CD14-positive monocyte (primary cell): ENCODE measurements at regions not wholly inside any gene's neighbourhood (a gene's known extent, or its start where the extent isn't known, plus 50 kb on each side); places are given as distances from the start of the nearest gene placed in this dataset.

Experiments
- DNase-seq, 3 donors: peaks; one replicate each; pipeline ENCODE4 v3.0.0-alpha.2; 2011 to 2022
- H2AFZ ChIP-seq: 2 replicates; pipeline ENCODE4 v1.6.0; 2012; ENCODE audit warnings: mild to moderate bottlenecking, low read depth, low read length, inconsistent platforms; ENCODE audit not compliant: insufficient read depth, poor library complexity, severe bottlenecking
- H3K27ac ChIP-seq, 2 donors: 1 replicate in 1 of 2; 2 replicates in 1 of 2; pipeline ENCODE4 v1.5.1; 2012 to 2013; ENCODE audit warnings: low read length in 2 of 2, control low read depth in 1 of 2, inconsistent platforms in 1 of 2, low read depth in 1 of 2, mild to moderate bottlenecking in 1 of 2
- H3K27me3 ChIP-seq, 2 donors: one replicate each; pipeline versions ENCODE4 v1.6.0 to v1.6.1; 2011 to 2013; ENCODE audit warnings: low read length in 2 of 2; ENCODE audit not compliant: control insufficient read depth in 2 of 2, insufficient read depth in 2 of 2
- H3K36me3 ChIP-seq, 2 donors: replicated peaks in 1 of 2; 1 replicate in 1 of 2; 2 replicates in 1 of 2; pipeline versions ENCODE4 v1.5.1 to v1.6.1; 2012 to 2013; ENCODE audit warnings: low read length in 2 of 2, control low read depth in 1 of 2, inconsistent platforms in 1 of 2, mild to moderate bottlenecking in 1 of 2; ENCODE audit not compliant: insufficient read depth in 2 of 2, control insufficient read depth in 1 of 2
- H3K4me1 ChIP-seq, 2 donors: 1 replicate in 1 of 2; 2 replicates in 1 of 2; pipeline versions ENCODE4 v1.5.1 to v1.6.1; 2012 to 2013; ENCODE audit warnings: low read length in 2 of 2, control low read depth in 1 of 2, inconsistent platforms in 1 of 2, mild to moderate bottlenecking in 1 of 2, moderate library complexity in 1 of 2; ENCODE audit not compliant: insufficient read depth in 2 of 2, control insufficient read depth in 1 of 2
- H3K4me2 ChIP-seq: replicated peaks from 2 replicates; pipeline ENCODE3; 2012; ENCODE audit warnings: low read length, moderate library complexity, mild to moderate bottlenecking; ENCODE audit not compliant: poor library complexity, severe bottlenecking; ENCODE audit errors: extremely low read depth
- H3K4me3 ChIP-seq, 3 experiments: fragments of 200-600 bp in 1 of 3; sonication (generic) in 1 of 3; replicated peaks in 1 of 3; 1 replicate in 2 of 3; 2 replicates in 1 of 3; pipeline ENCODE4 v1.5.1; 2011 to 2013; ENCODE audit warnings: low read length in 3 of 3, mild to moderate bottlenecking in 3 of 3, control low read depth in 2 of 3, low read depth in 2 of 3, inconsistent platforms in 1 of 3, moderate library complexity in 1 of 3
- H3K79me2 ChIP-seq: 2 replicates; pipeline ENCODE4 v1.6.0; 2012; ENCODE audit warnings: mild to moderate bottlenecking, control low read depth, inconsistent platforms, low read length, moderate library complexity; ENCODE audit not compliant: insufficient read depth
- H3K9ac ChIP-seq: 2 replicates; pipeline ENCODE4 v1.6.0; 2017; ENCODE audit warnings: low read length, mild to moderate bottlenecking; ENCODE audit not compliant: insufficient read depth, poor library complexity, severe bottlenecking
- H3K9me3 ChIP-seq, 2 donors: replicated peaks in 1 of 2; 1 replicate in 1 of 2; 2 replicates in 1 of 2; pipeline versions ENCODE4 v1.5.1 to v1.6.1; 2012 to 2013; ENCODE audit warnings: low read length in 2 of 2, control low read depth in 1 of 2; ENCODE audit not compliant: control insufficient read depth in 1 of 2, insufficient read depth in 1 of 2
- H4K20me1 ChIP-seq: 2 replicates; pipeline ENCODE4 v1.6.0; 2012; ENCODE audit warnings: mild to moderate bottlenecking, low read length, control low read depth, moderate library complexity; ENCODE audit not compliant: insufficient read depth
- H3K27ac Mint-ChIP-seq, 7 donors: one replicate each; pipeline ENCODE4 v1.8.0; 2020; ENCODE audit warnings: mild to moderate bottlenecking in 7 of 7, mixed read lengths in 7 of 7, moderate library complexity in 6 of 7, inconsistent platforms in 2 of 7
- H3K27me3 Mint-ChIP-seq, 3 donors: one replicate each; pipeline ENCODE4 v1.8.0; 2021 to 2022; ENCODE audit warnings: low read depth in 3 of 3, mild to moderate bottlenecking in 3 of 3, mixed read lengths in 3 of 3, moderate library complexity in 3 of 3, inconsistent platforms in 1 of 3
- H3K36me3 Mint-ChIP-seq, 2 donors: one replicate each; pipeline ENCODE4 v1.8.0; 2020; ENCODE audit warnings: mixed read lengths in 2 of 2, inconsistent platforms in 1 of 2, mild to moderate bottlenecking in 1 of 2
- H3K4me1 Mint-ChIP-seq: one replicate; pipeline ENCODE4 v1.8.0; 2020; ENCODE audit warnings: mild to moderate bottlenecking, mixed read lengths
- H3K4me3 Mint-ChIP-seq, 2 donors: one replicate each; pipeline ENCODE4 v1.8.0; 2020; ENCODE audit warnings: mild to moderate bottlenecking in 2 of 2, mixed read lengths in 2 of 2, moderate library complexity in 1 of 2
- H3K9me3 Mint-ChIP-seq, 7 donors: one replicate each; pipeline ENCODE4 v1.8.0; 2020 to 2022; ENCODE audit warnings: mixed read lengths in 7 of 7, mild to moderate bottlenecking in 6 of 7, moderate library complexity in 6 of 7, inconsistent platforms in 2 of 7
- WGBS: methylation state at CpG from one replicate; pipeline ENCODE4 v1.1.5; 2013; ENCODE audit warnings: missing lambda C conversion rate; ENCODE audit not compliant: insufficient coverage; 5-methylcytosine and 5-hydroxymethylcytosine counted together
- intact Hi-C, 2 donors: fragments of 100-400 bp; cut with micrococcal nuclease; formaldehyde crosslinking; loops; one replicate each; pipeline versions ENCODE4 v1.15.0 to v1.15.1; 2023
- TF ChIP-seq, protein P1 (sequence below): fragments of 200-600 bp; IDR thresholded peaks from one replicate; pipeline ENCODE4 v1.8.0; 2022; ENCODE audit warnings: antibody characterized with exemption, mild to moderate bottlenecking

DNA sequence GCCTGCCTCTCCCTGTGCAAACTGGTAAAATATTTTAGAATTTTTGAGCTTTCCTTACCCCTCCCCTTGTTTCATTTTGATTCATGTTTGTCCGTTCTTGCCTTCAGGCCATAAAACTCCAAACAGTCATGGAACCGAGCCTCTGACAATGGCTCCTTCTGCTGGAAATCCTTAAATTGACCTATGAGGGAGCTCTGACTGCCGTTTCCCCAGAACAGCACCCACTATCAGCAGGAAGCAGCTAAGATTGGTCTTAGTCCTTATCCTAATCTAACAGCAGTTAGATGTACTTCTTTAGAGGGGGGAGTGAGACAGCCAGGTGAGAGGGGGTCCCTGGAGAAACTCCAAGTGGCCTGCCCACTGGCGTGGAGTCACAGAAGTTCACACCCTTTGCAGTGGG is 106.7 kb downstream of the FAM174A start:
- TF ChIP-seq, protein P1, sequence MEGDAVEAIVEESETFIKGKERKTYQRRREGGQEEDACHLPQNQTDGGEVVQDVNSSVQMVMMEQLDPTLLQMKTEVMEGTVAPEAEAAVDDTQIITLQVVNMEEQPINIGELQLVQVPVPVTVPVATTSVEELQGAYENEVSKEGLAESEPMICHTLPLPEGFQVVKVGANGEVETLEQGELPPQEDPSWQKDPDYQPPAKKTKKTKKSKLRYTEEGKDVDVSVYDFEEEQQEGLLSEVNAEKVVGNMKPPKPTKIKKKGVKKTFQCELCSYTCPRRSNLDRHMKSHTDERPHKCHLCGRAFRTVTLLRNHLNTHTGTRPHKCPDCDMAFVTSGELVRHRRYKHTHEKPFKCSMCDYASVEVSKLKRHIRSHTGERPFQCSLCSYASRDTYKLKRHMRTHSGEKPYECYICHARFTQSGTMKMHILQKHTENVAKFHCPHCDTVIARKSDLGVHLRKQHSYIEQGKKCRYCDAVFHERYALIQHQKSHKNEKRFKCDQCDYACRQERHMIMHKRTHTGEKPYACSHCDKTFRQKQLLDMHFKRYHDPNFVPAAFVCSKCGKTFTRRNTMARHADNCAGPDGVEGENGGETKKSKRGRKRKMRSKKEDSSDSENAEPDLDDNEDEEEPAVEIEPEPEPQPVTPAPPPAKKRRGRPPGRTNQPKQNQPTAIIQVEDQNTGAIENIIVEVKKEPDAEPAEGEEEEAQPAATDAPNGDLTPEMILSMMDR: no peak

DNA sequence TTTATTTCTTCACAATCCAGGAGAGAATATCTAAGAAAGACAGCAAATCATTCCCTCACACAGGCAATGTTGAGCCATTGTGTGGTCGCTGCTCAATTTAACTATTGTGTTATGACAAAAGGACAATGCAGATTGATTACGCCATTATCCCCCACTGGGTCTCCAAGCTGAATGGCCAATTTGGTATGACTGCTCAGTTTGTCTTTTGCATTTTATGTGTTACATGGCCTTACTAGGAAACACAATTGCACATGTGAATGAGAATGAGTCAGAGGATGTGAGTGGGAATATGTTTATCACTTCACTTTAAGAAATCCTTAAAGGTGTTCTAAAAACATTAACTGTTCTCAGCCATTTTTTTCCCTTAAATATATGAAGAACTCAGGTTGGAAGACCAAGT is 108.3 kb downstream of the FAM174A start:
- H3K27ac ChIP-seq: no peak overlapping the region
- H3K9me3 ChIP-seq: no peaks in the 10 kb centered on the region
- Mint-ChIP-seq H3K36me3 (no peaks in the 10 kb centered on the region), H3K9me3 (peaks cover 0 to 2% (median 0%) of the 10 kb centered on the region in 7 donors), H3K27me3 (no peaks in the 10 kb centered on the region), H3K4me1 (peaks cover 8% of the 10 kb centered on the region), H3K27ac (no peak overlapping the region), H3K4me3 (no peak overlapping the region)
- TF ChIP-seq, protein P1: no peak
- H2AFZ ChIP-seq: no peak overlapping the region
- H4K20me1 ChIP-seq: no peaks in the 10 kb centered on the region
- no peak overlapping the region for H3K9ac ChIP-seq
- no peaks in the 10 kb centered on the region for H3K27me3 ChIP-seq
- intact Hi-C loops: no loop called here
- no peaks in the 10 kb centered on the region for H3K4me1 ChIP-seq
- no peak overlapping the region for H3K4me3 ChIP-seq
- no peak for DNase-seq
- H3K4me2 ChIP-seq: no peak overlapping the region
- no peaks in the 10 kb centered on the region for H3K36me3 ChIP-seq
- 100% methylated on average over 1 of the region's 2 CpGs for WGBS
- H3K79me2 ChIP-seq: no peaks in the 10 kb centered on the region

More for the DNA sequence above, 106.7 kb downstream of the FAM174A start:
- Histone ChIP-seq H3K27ac (no peak overlapping the region), H3K4me1 (no peaks in the 10 kb centered on the region), H3K4me2 (no peak overlapping the region), H3K79me2 (no peaks in the 10 kb centered on the region), H3K27me3 (no peaks in the 10 kb centered on the region), H3K9ac (no peak overlapping the region), H2AFZ (peak overlapping the region; percentile 4), H3K36me3 (no peaks in the 10 kb centered on the region), H3K4me3 (no peak overlapping the region), H4K20me1 (no peaks in the 10 kb centered on the region), H3K9me3 (no peaks in the 10 kb centered on the region)
- Mint-ChIP-seq H3K36me3 (no peaks in the 10 kb centered on the region), H3K4me3 (no peak overlapping the region), H3K27me3 (no peaks in the 10 kb centered on the region), H3K27ac (no peak overlapping the region), H3K4me1 (no peaks in the 10 kb centered on the region), H3K9me3 (peaks cover 0 to 2% (median 0%) of the 10 kb centered on the region in 7 donors)
- DNase-seq: no peak
- intact Hi-C loops: no loop called here
- 70% methylated on average over 2 of the region's 4 CpGs for WGBS
